ENCODE measurements at regions not wholly inside any gene's neighbourhood (a gene's known extent, or its start where the extent isn't known, plus 50 kb on each side); places are given as distances from the start of the nearest gene placed in this dataset.

DNA sequence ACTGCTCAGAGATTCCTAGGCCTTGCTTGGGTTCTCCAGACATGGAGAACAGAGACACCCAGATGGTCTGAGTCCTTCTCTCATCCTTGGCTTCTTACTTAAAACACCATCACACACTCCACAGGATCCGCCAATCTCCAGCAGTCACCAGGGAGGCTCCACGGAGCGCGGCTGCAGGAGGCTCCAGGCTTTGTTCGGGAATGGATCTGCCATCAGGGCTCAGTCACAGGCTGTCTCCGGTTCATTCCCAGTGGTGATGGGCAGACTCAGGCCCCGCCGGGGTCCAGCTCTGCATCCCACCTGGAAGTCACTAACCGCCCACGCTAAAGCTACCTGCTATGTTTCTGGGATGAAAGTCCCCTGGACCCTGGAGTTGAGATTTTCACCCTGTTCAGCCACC, 312.9 kb downstream of the TCERG1L start:
- DNase-seq (ENCODE audit: low read depth in 2 of 2): no peak

GRCh38 chr10:130999376-131000202, 311.9 kb downstream of the TCERG1L start:
- no peak for DNase-seq (ENCODE audit: low read depth in 2 of 2)

DNA sequence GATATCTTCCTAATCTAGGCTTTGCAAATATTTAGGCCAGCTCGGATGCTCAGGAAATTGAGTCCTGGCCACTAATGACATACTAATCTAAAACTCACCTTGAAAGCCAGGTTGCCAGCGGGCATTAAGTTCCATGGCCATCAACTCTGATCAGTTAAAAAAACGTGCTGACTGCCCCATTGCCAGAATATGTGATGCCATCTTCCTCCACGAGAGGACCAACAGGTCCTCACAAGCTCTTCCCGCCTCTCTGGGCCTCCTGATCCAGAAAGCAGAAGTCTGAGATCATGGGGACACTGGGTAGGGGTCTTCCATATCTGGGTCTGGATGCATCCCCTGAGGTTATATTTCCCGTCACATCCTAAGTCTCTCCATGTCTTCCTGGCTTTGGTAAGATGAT, 311.3 kb downstream of the TCERG1L start:
- DNase-seq (ENCODE audit: low read depth in 2 of 2): no peak

GRCh38 chr10:131000743-131001142, 310.8 kb downstream of the TCERG1L start:
- no peak for DNase-seq (ENCODE audit: low read depth in 2 of 2)

DNA sequence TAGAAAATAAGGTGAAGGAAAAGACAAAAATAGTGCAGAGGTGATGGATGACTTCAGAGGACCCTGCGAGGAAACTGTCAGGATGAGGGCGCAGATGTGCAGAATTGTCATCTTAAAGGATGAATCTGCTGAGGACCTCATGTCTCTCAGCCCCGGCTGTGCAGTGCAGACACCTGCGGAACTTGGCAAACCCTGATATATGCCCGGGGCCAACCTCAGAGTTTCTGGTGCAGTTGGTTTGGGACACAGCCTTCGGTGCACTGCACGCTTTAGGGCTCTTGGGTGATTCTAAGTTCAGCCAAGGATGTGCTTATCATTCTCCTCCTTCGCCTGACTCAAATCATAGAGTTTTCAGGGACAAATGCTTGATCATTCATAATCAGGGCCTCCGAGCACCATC, 310.1 kb downstream of the TCERG1L start:
- no peak for DNase-seq (ENCODE audit: low read depth in 2 of 2)

GRCh38 chr10:131002031-131002861, 309.3 kb downstream of the TCERG1L start:
- no peak for DNase-seq (ENCODE audit: low read depth in 2 of 2)

DNA sequence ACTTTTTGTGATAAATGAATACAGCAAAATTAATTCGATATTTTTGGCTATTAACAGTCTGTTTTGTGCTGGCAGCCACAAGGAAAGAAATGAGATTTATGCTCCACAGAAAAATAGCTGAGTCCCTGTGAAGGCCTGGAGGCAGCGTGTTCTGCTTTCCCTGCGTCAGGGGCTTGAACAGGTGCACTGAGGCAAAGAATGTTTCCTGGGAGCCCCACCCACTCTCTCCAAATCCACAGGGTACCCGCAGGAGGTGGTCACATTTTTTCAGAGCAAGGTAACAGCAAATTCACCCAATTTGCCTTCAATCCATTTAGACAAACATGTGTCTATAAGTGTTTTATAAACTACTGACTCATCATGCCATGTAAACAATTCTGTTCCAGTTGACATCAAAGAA, 308.1 kb downstream of the TCERG1L start:
- no peak for DNase-seq (ENCODE audit: low read depth in 2 of 2)

- DNase-seq (ENCODE audit: low read depth in 2 of 2): no peak
Observed at GRCh38 chr10:131004276-131004675, 307.2 kb downstream of the TCERG1L start.

DNA sequence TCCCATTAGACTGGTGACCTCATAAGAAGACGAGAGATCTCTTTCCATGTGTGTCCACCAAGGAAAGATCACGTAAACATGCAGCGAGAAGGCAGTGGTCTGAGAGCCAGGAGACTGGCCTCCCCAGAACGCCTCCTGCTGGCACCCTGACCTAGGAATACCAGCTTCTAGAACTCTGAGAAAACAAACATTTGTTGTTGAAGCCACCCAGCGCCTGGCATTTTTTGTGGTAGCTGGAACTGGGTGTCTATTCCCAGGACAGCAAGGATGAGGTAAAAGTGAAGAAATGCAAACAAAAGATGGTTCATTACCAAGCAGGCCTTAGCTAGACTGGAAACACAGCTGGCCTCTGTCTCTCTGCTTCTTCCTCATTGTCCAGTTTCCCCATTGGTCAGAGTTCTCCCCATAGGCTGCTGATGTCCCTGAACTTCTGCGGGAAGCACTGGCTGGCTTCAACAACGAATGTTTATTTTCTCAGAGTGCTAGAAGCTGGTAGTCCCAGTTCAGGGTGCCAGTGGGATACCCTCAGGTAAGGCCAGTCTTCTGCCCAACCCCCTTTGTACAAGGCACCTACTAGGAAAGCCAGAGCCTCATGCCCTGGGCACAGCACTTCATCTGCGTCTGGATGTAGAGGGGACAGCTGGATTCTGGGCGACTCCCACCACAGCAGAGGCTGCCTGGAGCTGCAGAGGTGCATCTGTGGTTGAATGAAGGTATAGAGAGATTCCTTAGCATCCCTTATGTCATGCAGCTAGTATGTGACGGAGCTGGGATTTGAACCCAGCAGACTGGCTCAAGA, 304.9 kb downstream of the TCERG1L start:
- no peak for DNase-seq (ENCODE audit: low read depth in 2 of 2)

DNA sequence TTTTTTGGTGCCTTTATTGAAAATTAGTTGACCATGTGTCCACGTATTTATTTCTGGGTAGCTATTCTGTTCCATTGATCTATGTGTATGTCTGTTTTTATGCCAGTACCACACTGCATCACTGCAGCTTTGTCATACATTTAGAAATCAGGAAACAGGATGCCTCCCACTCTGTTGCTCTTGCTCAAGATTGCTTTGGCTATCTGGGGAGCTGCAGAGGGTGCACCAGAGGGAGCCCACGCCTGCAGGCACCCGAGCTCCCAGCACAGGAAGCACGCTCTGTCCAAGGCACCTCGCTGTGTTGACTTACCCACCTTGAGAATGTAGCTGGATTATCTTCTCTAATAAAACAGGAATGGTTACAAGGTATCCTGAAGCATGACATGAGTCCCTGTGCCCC, 301.7 kb downstream of the TCERG1L start:
- no peak for DNase-seq (ENCODE audit: low read depth in 2 of 2)

GRCh38 chr10:131010965-131011575, 300.5 kb downstream of the TCERG1L start:
- no peak for DNase-seq (ENCODE audit: low read depth in 2 of 2)

DNA sequence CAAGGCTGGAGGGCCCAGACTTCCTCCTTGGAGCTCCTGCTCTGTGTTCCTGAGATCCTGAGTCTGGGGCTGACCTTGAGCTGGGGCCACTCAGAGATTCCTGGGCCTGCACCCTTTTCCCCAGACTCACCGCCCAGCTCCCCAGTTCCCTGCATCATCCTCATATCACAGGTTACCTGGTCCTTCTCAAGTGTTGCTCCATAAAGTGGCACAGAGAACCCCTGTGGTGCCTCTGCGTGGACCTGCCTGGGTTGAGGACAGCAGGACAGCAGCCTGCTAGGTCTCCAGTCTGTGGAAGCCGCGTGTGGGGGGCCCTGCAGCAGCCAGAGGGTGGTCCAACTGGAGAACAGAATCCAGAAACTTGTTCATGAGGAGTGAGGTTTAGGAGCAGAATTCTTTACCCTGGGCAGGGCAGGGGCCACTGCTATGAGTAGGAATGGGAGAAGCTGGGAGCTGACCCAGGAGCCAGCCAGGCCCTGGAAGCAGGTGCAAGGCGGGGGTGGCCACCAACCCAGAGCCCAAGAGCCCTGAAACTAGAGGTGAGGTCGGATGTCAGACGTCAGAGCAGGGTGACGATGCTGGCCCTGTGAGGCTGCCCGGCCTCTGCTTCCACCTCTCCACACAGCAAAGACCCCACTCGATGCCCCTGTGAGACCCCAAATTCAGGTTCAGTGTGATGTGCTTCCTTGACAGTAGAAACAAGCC, 299.4 kb downstream of the TCERG1L start:
- DNase-seq (ENCODE audit: low read depth in 2 of 2): no peak

DNA sequence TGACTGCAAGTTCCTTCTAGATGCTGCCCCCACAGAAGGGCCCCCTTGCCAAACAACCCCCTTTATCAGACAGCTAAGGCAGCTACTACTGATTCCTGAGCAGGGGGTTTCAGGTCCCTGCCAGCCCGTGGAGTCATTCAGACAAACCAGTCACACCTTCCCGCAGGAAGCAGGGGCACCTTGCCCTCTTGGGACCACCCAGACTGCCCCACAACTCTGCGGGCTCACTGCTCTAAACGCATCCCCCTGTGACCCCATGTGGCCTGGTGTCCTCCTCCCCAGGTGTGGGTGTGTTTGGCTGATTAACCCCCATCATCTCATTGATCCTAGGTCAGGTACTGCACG, 298.9 kb downstream of the TCERG1L start:
- DNase-seq (ENCODE audit: low read depth in 2 of 2): no peak

DNA sequence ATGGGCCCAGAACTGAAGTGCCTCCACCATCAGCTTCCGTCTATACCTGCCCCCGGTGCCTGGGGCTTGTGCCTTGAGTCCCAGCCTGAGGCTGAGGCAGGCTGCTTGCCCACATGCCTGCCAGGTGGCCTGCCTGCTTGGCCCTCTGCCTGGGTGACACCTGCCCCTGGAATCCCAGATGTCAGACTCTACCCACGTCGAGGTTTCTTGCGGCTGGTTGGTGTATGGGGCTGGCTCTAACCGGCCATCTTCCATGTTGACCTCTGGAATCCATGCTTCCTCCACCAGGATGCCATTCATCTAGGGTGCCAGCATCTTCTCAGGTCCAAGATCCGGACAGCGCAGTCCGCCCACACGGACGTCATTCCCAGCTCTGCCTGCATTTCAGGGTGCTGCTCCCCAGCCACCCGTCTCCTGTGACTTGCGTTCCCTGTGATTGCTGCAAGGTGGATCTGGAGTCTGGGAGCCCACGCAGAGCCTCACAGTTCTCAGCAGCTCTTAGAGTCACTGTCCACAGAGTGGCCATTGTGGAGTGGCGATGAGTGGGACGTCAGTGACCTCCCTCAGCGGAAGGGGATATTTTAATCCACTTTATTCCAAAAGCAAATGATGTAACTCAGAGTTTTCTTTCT, 298.1 kb downstream of the TCERG1L start:
- DNase-seq (ENCODE audit: low read depth in 2 of 2): no peak

DNA sequence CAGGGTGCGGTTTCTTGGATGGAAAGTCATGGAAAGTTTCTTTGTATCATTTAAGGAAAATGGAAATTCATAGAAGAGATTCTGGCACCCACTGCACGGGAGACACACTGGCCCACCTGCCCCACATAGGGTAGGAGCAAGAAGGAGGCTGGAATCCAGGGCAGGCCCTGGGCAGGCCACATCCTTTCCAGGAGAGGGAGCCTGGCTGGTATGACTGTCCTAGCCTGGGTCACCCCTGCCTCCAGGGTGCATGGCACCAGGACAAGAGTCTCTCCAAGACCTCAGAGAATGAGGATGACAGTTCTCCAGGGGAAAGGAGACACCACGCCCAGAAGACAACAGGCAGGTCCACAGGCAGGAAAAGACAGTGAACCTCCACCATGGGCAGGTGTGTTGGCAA, 297.2 kb downstream of the TCERG1L start:
- DNase-seq (ENCODE audit: low read depth in 2 of 2): no peak

DNA sequence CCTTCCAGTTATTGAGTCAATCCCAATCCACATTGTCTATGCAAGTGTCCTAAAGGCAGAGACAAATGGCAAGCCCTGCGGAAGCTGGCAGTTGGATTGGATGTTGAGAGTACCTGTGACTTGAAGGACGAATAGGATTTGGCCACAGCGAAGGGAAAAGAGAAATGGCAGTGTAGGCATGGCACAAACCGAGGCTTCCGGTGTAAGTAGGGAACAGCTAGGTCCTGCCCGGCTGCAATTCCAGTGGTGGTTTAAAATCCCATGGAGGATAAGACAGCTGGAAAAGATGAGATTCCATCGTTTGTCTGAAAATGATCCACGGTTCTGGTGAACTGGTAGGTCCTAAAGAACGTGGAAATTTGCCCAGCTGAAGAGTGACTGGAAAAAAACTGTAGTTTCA, 296.2 kb downstream of the TCERG1L start:
- no peak for DNase-seq (ENCODE audit: low read depth in 2 of 2)

GRCh38 chr10:131016556-131016955, 295.0 kb downstream of the TCERG1L start:
- DNase-seq (ENCODE audit: low read depth in 2 of 2): no peak

DNA sequence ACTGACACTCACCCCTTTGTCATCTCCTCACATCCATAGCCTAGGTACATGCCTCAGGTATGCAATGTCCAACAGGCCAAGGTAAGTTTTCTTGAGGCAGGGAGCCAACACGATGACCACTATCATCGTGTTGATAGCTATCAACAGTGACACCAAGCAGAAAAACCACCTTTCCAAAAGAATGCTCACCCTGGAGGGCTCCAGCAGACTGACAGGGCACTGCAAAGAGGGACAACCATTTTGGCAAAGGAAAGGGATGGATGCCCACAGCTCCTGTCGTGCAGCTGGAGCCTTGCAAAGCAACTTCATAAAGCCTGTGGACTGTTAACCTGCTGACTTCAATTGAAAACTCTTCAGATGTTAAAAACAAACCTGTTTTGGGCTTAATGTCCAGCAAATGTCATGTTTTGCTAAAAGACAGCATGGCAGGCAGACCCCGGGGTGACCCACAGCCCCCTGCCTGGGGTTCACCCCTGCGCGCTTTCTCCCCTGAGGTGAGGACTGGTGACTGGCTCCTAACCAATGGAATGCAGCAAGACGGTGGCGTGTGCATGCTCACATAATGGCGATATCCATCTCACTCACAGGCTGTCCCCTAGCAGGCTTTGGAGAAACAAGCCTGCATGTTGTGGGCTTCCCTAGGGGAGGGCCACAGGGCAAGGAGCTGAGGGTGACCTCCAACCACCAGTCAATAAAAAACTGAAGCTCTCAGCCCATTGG, 293.8 kb downstream of the TCERG1L start:
- no peak for DNase-seq (ENCODE audit: low read depth in 2 of 2)

DNA sequence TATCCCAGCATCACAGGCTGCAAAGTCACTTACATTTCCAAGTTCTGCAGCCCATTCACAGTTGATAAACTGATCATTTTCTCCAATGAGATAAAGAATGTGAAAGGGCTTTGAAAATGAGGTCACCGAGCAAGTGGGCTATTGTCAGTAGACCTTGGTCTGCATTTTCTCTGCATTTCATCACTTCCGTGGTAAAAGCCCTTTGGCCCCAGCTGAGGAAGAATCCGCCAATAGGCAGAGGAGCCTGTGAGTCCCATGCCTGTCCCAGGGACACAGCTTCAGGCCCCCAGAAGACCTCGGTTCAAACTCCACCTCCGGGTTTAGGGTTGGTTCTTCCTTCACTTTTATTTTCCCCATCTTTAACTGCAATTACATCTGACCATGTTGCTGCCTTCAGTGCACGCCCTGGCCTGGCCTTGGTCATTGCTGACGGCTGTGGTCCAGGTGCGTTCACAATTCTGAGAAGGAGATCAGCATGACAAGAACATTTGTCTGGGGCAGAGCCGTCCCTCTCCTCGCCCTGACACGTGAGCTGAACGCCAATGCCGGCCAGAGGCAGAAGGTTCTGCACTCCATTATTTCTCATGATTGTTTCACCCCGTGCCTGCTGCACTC, 292.5 kb downstream of the TCERG1L start:
- DNase-seq (ENCODE audit: low read depth in 2 of 2): no peak

DNA sequence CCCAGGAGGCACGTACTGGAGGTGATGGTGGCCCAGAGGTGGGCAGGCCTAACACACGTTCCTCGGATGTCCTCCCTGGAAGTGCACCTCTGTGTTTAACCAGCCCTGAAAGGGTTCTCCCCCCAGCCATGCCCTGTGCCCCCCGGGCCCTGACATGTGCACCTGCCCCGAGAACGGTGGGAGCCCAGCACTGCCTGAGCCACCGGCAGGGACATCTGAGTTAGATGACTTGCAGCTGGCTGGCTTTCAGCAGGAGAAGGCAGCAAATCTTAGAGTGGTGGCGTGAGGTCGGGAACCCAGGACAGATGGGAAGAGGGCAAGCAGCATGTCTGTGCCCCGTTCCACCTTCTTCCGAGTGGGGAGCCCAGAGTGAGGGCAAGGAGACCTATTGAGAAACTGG, 291.8 kb downstream of the TCERG1L start:
- DNase-seq (ENCODE audit: low read depth in 2 of 2): no peak

Measured in fibroblast of skin of left quadriceps (primary cell).